MV-4-11 (cell line): ENCODE measurements at regions not wholly inside any gene's neighbourhood (a gene's known extent, or its start where the extent isn't known, plus 50 kb on each side); places are given as distances from the start of the nearest gene placed in this dataset.

Experiments used
- DNase-seq: peaks from one replicate; lab custom pipeline; 2025; lab: John Stamatoyannopoulos, UW

DNA sequence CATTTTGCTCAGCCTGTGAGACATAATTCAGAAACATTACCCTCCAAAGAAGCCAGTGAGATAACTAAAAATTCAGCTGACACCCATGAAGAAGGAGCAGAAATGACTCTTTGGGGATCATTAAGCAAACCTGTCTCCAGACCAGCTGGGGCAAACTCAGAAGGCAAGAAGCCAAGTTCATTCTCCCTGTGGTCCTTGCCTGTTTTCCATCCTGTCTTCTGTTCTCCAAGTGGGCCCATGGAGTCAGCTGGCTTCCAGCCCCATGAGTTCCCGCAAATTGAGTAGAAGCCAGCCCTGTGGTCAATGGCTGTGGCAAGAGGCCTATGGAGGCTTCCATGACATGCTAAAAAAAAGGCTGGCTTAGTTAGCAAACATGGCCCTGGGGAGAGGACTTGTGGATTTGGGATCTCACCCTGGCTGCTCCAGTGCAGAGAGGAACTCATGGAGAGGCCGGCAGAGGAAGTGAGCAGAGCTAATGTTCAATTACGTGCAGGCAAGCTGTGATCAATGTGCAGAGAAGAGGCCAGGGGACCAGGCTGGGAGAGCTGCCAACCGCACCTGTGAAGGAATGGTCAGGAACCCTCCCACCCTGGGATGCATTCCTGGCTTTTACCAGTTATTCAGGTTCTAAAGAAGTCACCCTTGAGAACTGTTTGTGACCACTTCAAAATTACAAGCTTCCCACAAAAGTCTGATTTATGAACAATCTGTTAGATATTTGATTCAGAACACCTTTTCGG is 229.1 kb downstream of the TSHZ3 start:
- no peak for DNase-seq

GRCh38 chr19:31118986-31119385 is 230.2 kb downstream of the TSHZ3 start:
- DNase-seq = no peak

GRCh38 chr19:31118287-31118955 is 230.8 kb downstream of the TSHZ3 start:
- DNase-seq = peak; percentile 28

- DNase-seq = no peak
Observed at GRCh38 chr19:31114585-31114984, 234.7 kb downstream of the TSHZ3 start.

- no peak for DNase-seq
Observed at GRCh38 chr19:31113293-31113692, 235.9 kb downstream of the TSHZ3 start.

- no peak for DNase-seq
Observed at GRCh38 chr19:31112158-31112557, 237.1 kb downstream of the TSHZ3 start.

- DNase-seq = no peak
Observed at GRCh38 chr19:31111741-31112140, 237.5 kb downstream of the TSHZ3 start.

- DNase-seq = peak; percentile 47
Observed at GRCh38 chr19:31110336-31110735, 238.9 kb downstream of the TSHZ3 start.

DNA sequence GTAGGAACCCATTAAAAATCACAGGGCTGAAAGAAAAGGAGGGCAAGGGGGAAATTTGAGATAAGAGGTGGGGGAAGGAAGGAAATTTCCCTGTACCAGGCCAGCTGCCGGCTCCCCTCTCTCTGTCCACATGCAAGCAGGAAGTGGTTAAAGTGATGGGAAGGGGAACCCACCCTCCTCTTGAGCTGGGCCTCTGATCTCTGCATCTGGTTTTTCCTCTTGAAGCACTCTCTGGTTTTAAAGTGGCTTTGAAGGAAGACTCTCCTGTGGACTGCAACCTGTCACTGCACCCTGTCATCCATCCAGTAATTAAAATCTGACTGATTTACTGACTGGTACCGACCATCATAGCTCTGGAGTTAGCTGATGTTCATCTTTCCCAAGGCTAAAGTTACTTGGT is 239.6 kb downstream of the TSHZ3 start:
- DNase-seq = peak; percentile 77

DNA sequence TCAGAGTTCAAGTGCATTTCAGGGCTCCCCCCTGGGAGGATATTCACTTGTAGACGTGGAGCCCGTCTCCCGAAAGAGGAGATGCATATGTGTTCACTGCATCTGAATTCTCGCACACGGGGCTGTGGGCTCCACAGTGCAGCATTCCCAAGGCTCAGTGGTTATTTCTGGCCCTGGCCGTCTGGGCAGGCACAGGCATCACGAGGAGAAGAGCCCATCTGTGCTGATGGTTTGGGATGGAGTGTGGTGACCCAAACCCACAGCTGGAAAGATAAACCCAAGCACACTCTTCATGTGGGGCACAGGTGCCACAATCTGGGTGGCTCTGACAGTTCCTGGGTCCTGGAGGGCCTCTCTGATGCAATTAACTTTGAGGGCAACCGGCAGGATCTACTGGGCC is 242.1 kb downstream of the TSHZ3 start:
- DNase-seq = peak; percentile 74

- no peak for DNase-seq
Observed at GRCh38 chr19:31105761-31106160, 243.5 kb downstream of the TSHZ3 start.

- no peak for DNase-seq
Observed at GRCh38 chr19:31104451-31104850, 244.8 kb downstream of the TSHZ3 start.

DNA sequence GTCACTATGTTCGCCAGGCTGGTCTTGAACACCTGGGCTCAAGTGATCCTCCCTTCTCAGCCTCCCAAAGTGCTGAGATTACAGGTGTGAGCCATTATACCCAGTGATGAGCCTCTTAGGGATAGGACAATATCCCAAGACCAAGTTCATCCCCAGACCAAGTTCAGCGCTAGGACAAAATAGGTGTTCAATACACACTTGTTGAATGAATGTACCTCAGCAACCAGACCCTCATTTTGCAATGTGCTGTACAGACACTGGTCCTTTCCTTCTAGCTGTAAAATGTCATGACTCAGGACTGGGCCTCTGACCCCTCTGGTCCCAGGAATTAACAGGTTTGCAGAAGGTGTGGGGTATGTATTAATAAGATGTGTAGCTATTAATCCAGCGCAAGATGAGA is 246.0 kb downstream of the TSHZ3 start:
- DNase-seq = no peak

- DNase-seq = peak; percentile 29
Observed at GRCh38 chr19:31102674-31103073, 246.6 kb downstream of the TSHZ3 start.

- no peak for DNase-seq
Observed at GRCh38 chr19:31100981-31101380, 248.3 kb downstream of the TSHZ3 start.

DNA sequence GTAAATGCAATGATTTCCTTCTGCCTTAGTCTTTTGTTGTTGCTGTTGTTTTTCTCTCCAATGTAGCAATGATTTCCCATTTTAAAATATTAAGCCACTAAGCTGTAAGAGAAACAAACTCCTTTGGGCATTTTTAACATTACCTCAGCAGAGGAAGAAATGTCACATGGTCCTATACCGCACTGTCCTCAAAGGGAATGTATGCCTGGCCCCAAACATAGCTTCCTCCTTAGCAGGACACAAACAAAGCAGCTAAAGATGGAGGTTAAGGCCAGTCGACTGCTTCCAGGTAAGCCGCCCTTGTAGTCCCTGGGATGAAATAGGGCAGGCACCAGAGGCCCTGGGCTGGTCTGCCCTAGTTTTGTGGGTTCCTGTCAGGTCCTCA is 249.0 kb downstream of the TSHZ3 start:
- no peak for DNase-seq

- DNase-seq = no peak
Observed at GRCh38 chr19:31099515-31100205, 249.6 kb downstream of the TSHZ3 start.

DNA sequence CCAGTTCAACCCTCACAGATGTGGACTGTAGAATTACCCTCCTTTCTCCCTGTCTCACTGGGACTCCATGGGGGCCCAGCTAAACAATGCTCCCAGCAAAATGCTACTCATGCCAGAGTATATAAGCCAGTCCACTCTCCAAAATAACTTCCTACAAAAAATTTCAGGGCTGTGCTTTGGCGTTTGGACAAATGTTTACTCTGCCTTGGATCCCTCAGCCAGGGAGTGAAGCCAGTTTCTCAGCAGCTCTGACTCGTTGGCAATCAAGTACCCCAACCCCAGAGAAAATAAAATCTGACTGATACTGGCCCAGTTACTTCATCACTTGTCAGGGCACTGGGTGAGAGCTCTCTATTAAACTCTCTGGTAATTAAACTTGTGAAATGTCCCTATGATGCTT is 250.4 kb downstream of the TSHZ3 start:
- no peak for DNase-seq

- peak; percentile 58 for DNase-seq
Observed at GRCh38 chr19:31096935-31097545, 252.2 kb downstream of the TSHZ3 start.

DNA sequence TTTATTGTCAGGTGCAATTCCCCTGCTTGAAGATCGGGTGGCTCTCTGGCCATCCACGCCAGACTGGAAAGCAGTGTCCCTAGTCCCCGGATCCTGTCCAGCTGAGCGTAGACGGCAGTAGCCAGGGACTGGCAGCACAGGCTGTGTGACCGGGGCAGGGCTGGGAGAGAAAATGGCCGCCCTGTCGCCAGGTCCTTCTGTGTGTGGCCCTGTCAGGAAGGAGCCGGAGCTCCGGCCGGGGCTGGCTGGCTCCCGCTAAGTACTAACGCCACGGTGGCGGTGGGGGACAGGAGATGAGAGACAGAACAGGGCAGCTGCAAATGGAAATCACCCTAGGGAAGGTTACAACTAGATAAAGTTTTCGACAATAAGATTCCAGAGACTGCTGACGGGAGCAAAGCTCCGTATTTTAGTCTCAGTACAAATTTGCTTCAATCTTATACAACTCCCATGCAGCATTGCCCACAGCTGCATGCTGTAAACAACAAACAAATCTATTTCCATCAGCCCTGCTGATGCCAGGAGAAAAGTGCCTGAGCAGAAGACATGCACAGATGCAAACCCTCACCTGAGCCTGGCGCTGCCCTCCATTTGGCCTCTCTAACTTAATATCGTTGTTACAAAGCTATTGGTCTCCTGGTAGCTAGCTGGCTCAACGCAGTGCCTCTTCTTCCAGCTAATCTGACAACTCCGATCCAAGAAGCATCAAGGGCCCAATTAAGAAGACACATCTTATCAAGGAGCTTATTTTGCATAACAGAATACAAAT is 253.0 kb downstream of the TSHZ3 start:
- no peak for DNase-seq

DNA sequence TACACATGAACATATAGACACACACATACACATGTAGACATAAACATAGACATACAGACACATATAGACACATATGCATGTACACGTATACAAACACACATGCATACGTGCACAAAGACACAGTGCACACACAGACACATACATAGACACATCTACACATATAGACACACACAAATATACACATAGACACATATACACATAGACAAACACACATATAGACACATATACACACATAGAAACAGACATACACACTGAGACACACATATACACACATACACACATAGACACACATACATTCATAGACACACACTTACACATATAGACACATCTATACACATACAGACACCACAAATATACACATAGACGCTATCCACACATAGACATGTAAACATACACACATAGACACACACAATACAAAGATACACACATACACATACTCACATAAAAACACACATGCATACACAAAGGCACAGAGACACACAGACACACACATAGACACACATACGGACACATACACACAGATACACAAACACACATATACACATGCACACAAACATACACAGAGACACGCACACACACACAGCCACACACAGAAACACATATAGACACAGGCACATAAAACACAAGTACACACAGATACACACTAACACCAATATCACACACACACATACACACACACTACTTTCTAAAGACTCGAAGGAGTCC is 254.0 kb downstream of the TSHZ3 start:
- no peak for DNase-seq
